ENCODE measurements at regions not wholly inside any gene's neighbourhood (a gene's known extent, or its start where the extent isn't known, plus 50 kb on each side); places are given as distances from the start of the nearest gene placed in this dataset.
"Not testable (repeated sequence)": the region's sequence is repeated elsewhere in the genome, so short reads cannot be mapped to it uniquely, and the experiment has no call there.

DNA sequence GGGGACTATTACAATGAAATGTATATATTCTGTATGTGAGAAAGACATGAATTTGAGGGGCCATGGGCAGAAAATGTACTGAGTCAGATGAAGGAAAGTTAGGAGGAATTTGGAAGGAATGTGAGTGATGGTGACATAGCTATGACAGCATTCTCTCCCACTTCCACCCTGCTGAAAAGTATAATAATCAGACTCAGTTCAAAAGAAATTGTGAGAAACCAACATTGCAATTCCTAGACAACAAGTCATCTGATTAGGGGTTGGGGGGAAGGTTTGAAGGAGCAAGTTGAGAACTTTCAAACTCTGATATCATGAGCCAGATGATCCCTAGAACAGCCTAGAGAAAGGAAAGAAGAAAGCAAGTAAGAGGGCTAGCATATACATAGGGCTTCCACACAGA is 370.6 kb downstream of the DMRTA1 start:
- DNase-seq (ENCODE audit: low spot score): no peak

GRCh38 chr9:22829236-22829635 is 382.6 kb downstream of the DMRTA1 start:
- no peaks in the 10 kb centered on the region for H3K36me3 Mint-ChIP-seq (ENCODE audit: low read depth, unreplicated experiment)
- no peak overlapping the region for H3K27ac Mint-ChIP-seq (ENCODE audit: unreplicated experiment)
- DNase-seq (ENCODE audit: low spot score): no peak
- no peaks in the 10 kb centered on the region for H3K27me3 Mint-ChIP-seq (ENCODE audit: unreplicated experiment)
- H3K4me1 Mint-ChIP-seq (ENCODE audit: unreplicated experiment): no peaks in the 10 kb centered on the region
- H3K4me3 Mint-ChIP-seq (ENCODE audit: unreplicated experiment): no peak overlapping the region
- peaks cover 3% of the 10 kb centered on the region for H3K9me3 Mint-ChIP-seq (ENCODE audit: unreplicated experiment)
- TF ChIP-seq, protein P1, sequence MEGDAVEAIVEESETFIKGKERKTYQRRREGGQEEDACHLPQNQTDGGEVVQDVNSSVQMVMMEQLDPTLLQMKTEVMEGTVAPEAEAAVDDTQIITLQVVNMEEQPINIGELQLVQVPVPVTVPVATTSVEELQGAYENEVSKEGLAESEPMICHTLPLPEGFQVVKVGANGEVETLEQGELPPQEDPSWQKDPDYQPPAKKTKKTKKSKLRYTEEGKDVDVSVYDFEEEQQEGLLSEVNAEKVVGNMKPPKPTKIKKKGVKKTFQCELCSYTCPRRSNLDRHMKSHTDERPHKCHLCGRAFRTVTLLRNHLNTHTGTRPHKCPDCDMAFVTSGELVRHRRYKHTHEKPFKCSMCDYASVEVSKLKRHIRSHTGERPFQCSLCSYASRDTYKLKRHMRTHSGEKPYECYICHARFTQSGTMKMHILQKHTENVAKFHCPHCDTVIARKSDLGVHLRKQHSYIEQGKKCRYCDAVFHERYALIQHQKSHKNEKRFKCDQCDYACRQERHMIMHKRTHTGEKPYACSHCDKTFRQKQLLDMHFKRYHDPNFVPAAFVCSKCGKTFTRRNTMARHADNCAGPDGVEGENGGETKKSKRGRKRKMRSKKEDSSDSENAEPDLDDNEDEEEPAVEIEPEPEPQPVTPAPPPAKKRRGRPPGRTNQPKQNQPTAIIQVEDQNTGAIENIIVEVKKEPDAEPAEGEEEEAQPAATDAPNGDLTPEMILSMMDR (IDR thresholded peaks at IDR 0.05; ENCODE audit: unreplicated experiment): no peak

More for the DNA sequence above, 370.6 kb downstream of the DMRTA1 start:
- TF ChIP-seq, protein P1 (IDR thresholded peaks at IDR 0.05; ENCODE audit: unreplicated experiment): no peak
- Mint-ChIP-seq H3K27ac (ENCODE audit: unreplicated experiment) (no peak overlapping the region), H3K4me3 (ENCODE audit: unreplicated experiment) (no peak overlapping the region), H3K27me3 (ENCODE audit: unreplicated experiment) (no peaks in the 10 kb centered on the region), H3K4me1 (ENCODE audit: unreplicated experiment) (no peaks in the 10 kb centered on the region), H3K9me3 (ENCODE audit: unreplicated experiment) (no peaks in the 10 kb centered on the region), H3K36me3 (ENCODE audit: low read depth, unreplicated experiment) (no peaks in the 10 kb centered on the region)

DNA sequence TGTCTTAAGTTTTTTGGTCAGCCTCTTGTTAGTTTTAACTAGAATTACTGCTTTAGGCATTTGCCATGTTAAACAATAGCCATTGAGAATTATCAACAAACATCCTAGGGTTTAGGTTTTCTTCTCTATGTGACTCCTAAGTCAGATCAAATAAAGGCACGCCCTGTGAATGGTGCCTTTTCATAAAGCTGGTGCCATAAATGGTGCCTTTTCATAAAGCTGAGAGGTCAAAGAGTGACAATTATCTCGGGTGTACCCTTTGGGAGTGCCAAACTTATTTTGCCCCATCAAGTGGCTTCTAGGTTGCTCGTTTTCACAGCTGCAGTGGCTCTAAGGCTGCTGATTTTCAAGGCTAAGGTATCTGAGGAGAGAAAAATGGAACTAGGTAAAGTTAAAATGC is 391.6 kb downstream of the DMRTA1 start:
- Mint-ChIP-seq H3K4me3 (ENCODE audit: unreplicated experiment) (no peak overlapping the region), H3K9me3 (ENCODE audit: unreplicated experiment) (no peaks in the 10 kb centered on the region), H3K36me3 (ENCODE audit: low read depth, unreplicated experiment) (no peaks in the 10 kb centered on the region)

DNA sequence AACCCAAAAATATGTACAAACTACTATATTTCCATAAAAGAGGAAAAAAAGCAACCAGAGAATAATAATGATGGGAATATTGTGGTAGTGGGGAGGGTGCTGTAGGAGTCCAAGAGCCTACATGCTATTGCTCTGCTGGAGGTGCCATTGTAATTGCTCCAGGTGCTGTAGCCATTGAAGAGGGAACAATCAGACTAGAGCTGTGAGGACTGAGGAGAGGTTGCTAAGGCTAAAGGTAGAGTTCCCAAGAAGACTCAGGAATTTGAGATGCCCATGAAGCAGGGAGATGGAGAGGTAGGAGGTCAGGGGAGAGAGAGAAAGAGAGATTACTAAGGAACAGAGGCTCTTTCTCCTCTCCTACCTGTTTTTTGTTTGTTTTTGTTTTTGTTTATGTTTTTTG is 394.0 kb downstream of the DMRTA1 start:
- H3K9me3 Mint-ChIP-seq (ENCODE audit: unreplicated experiment): peaks cover 4% of the 10 kb centered on the region
- no peak overlapping the region for H3K4me3 Mint-ChIP-seq (ENCODE audit: unreplicated experiment)
- H3K4me1 Mint-ChIP-seq (ENCODE audit: unreplicated experiment): no peaks in the 10 kb centered on the region
- H3K36me3 Mint-ChIP-seq (ENCODE audit: low read depth, unreplicated experiment): peaks cover 7% of the 10 kb centered on the region
- no peak overlapping the region for H3K27ac Mint-ChIP-seq (ENCODE audit: unreplicated experiment)
- TF ChIP-seq, protein P1 (IDR thresholded peaks at IDR 0.05; ENCODE audit: unreplicated experiment): no peak
- no peaks in the 10 kb centered on the region for H3K27me3 Mint-ChIP-seq (ENCODE audit: unreplicated experiment)
- no peak for DNase-seq (ENCODE audit: low spot score)

More for the DNA sequence above, 391.6 kb downstream of the DMRTA1 start:
- no peak for DNase-seq (ENCODE audit: low spot score)
- TF ChIP-seq, protein P1 (IDR thresholded peaks at IDR 0.05; ENCODE audit: unreplicated experiment): no peak
- no peak overlapping the region for H3K27ac Mint-ChIP-seq (ENCODE audit: unreplicated experiment)
- no peaks in the 10 kb centered on the region for H3K4me1 Mint-ChIP-seq (ENCODE audit: unreplicated experiment)
- H3K27me3 Mint-ChIP-seq (ENCODE audit: unreplicated experiment): no peaks in the 10 kb centered on the region

DNA sequence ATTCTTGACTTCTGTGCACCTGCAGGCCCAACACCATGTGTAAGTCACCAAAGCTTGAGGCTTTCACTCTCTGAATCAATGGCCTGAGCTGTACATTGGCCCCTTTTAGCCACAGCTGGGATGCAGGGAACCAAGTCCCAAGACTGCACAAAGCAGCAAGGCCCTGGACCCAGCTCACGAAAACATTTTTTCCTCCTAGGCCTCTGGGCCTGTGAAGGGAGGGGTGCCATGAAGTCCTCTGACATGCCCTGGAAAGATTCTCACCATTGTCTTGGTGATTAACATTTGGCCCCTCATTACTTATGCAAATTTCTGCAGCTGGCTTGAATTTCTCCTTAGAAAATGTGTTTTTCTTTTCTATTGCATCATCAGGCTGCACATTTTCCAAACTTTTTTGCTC is 398.6 kb downstream of the DMRTA1 start:
- H3K9me3 Mint-ChIP-seq (ENCODE audit: unreplicated experiment); H3K27me3 Mint-ChIP-seq (ENCODE audit: unreplicated experiment); H3K36me3 Mint-ChIP-seq (ENCODE audit: low read depth, unreplicated experiment): not testable (repeated sequence)

GRCh38 chr9:22855980-22856379 is 409.4 kb downstream of the DMRTA1 start:
- no peaks in the 10 kb centered on the region for H3K9me3 Mint-ChIP-seq (ENCODE audit: unreplicated experiment)
- DNase-seq (ENCODE audit: low spot score): no peak
- H3K36me3 Mint-ChIP-seq (ENCODE audit: low read depth, unreplicated experiment): no peaks in the 10 kb centered on the region
- no peak overlapping the region for H3K27ac Mint-ChIP-seq (ENCODE audit: unreplicated experiment)
- TF ChIP-seq, protein P1 (IDR thresholded peaks at IDR 0.05; ENCODE audit: unreplicated experiment): no peak
- H3K4me3 Mint-ChIP-seq (ENCODE audit: unreplicated experiment): no peak overlapping the region
- H3K27me3 Mint-ChIP-seq (ENCODE audit: unreplicated experiment): no peaks in the 10 kb centered on the region
- H3K4me1 Mint-ChIP-seq (ENCODE audit: unreplicated experiment): no peaks in the 10 kb centered on the region

More for the DNA sequence above, 398.6 kb downstream of the DMRTA1 start:
- H3K27ac Mint-ChIP-seq (ENCODE audit: unreplicated experiment); H3K4me3 Mint-ChIP-seq (ENCODE audit: unreplicated experiment); DNase-seq (ENCODE audit: low spot score); H3K4me1 Mint-ChIP-seq (ENCODE audit: unreplicated experiment): not testable (repeated sequence)

Data from endothelial cell (in vitro differentiated cells).